ENCODE measurements at regions not wholly inside any gene's neighbourhood (a gene's known extent, or its start where the extent isn't known, plus 50 kb on each side); places are given as distances from the start of the nearest gene placed in this dataset.

- no peak for TF ChIP-seq CTCF (IDR thresholded peaks at IDR 0.05 in 2 of 3, conservative IDR thresholded peaks at IDR 0.05 in 1 of 3; ENCODE audit: borderline replicate concordance in 1 of 3, insufficient read depth in 1 of 3, low read depth in 2 of 3, low read length in 2 of 3)
- no peak for TF ChIP-seq EZH2 (IDR thresholded peaks at IDR 0.05)
- TF ChIP-seq POLR2A (IDR thresholded peaks at IDR 0.05; ENCODE audit: borderline replicate concordance, extremely low read depth, insufficient read depth, insufficient read length): no peak
- TF ChIP-seq SIN3A (IDR thresholded peaks at IDR 0.05; ENCODE audit: low read depth): no peak
- TF ChIP-seq ZBTB33 (IDR thresholded peaks at IDR 0.05; ENCODE audit: extremely low read depth, insufficient replicate concordance, low read length): no peak
- no peak for TF ChIP-seq CEBPB (IDR thresholded peaks at IDR 0.05; ENCODE audit: low read depth)
- TF ChIP-seq SP1 (IDR thresholded peaks at IDR 0.05; ENCODE audit: low read depth): no peak
- no peak for TF ChIP-seq POLR2AphosphoS5 (IDR thresholded peaks at IDR 0.05; ENCODE audit: low read depth, low read length)
- no peak for TF ChIP-seq REST (IDR thresholded peaks at IDR 0.05; ENCODE audit: low read depth)
- no peak for TF ChIP-seq EZH2phosphoT487 (IDR thresholded peaks at IDR 0.05; ENCODE audit: borderline replicate concordance)
- TF ChIP-seq MAX (IDR thresholded peaks at IDR 0.05): no peak
These were observed 66.0 kb upstream of the DIO3 start for GRCh38 chr14:101495284-101495683.
